ENCODE measurements at regions not wholly inside any gene's neighbourhood (a gene's known extent, or its start where the extent isn't known, plus 50 kb on each side); places are given as distances from the start of the nearest gene placed in this dataset.
"Not testable (repeated sequence)": the region's sequence is repeated elsewhere in the genome, so short reads cannot be mapped to it uniquely, and the experiment has no call there.

GRCh38 chr22:47423861-47424820 is 661.7 kb downstream of the TBC1D22A start:
- DNase-seq, result no peak

GRCh38 chr22:47423266-47423665 is 660.8 kb downstream of the TBC1D22A start:
- DNase-seq, result no peak

DNA sequence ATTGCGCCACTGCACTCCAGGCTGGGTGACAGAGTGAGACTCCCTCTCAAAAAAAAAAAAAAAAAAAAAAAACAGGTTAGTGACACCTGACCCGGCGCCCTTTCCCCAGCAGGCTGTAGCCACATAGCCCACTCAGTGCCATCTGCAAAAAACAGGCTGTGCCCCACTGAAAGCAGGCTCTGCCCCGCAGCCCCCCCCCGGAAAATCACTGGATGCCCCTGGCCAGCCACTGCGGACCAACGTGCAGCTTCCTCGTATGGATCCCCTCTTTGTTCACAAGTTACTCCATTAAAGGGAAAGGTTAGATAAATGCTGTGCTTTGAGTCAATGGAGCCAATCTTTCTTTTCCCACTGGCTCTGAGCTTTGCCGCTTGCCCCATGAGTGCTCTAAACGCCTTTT is 660.3 kb downstream of the TBC1D22A start:
- no peak for DNase-seq

DNA sequence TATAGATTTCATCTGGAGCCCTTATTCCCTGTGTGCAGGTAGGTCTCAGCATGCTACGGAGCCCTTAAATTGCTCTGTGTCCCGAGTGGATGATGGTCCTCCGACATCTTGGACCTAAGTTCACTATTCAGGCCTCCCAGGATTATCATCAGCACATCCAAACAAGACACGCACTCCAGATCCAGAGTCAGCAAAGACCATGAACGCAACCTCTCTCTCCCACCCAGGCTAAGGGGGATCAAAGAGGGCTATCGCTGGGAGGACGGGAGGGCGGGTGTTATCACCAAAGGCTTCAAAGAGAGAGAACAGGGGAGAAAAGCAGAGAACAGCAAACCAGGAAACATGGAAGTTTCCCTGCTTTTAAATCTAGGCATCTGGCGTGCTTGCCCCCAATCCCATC is 659.4 kb downstream of the TBC1D22A start:
- DNase-seq, result no peak

DNA sequence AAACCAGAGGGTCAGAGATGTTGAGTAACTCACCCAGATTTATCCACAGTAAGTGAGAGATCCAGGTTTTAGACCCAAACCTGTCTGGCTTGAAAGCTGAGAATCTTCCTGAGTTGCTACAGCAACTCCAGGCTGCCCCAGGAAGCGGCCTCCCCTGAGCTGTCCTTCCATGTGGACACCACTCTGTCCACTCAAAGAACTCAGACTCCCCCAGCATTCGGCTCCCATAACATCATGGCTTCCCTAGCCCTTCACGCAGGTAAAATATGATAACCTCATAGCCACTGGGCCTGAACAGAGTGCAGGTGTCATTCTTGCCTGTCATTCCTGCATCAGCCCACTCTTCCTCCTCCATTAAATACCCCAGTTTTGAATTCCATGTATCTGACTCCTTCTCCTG is 657.8 kb downstream of the TBC1D22A start:
- DNase-seq, result no peak

- no peak for DNase-seq
Observed at GRCh38 chr22:47419239-47419638, 656.8 kb downstream of the TBC1D22A start.

DNA sequence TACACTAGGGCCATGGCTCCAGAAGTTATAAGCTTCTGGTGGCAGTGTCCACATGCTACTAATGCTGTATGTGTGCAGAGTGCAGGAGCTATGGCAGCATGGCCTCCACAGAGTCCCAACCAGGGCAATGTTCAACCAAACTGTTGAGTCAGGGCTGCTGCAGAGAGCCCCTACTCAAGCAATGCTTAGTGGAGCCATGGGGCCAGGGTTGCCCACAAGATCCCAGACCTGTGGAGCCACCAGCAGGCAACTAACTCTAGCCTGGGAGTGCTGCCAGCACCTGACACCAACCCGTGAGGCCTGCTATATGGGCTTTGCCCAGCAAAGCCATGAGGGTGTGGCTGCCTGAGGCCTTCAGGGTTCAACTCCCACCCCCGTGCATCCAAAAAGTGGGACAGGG is 655.2 kb downstream of the TBC1D22A start:
- DNase-seq, result no peak

GRCh38 chr22:47411006-47411405 is 648.6 kb downstream of the TBC1D22A start:
- no peak for DNase-seq

DNA sequence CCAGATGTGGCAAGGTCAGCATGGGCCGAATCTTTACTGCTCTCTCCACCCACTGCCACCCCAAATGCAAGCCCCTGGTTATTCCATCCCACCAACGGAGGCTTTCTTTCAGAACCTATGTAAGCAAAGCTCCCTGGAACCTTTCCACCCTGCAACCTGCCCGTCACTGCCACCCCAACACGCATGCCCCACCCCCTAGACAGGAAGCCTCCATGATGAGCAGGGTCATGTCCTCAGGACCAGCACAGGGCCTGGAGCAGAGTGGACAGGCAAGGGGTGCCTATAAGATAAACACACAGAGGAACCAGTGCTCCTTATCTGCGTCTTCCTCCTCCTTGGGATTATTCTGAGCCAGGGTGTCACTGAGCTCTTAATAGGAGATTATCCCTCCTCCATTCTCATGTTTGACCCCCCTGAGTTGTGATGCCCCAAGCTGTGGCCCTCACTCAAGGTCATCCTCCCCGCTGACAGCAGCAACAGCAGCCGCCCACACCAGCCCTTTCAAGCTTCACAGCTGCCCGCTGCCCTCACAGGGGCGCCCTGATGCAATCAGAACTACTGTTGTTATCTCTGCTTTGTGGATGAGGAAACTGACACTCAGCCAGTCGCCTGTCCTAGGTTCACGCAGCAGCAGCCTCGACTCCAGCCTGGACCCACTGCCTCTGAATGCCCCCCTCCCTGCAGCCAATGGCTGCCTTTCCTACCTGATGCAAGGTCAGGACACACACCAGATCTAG is 647.3 kb downstream of the TBC1D22A start:
- DNase-seq, result no peak

- no peak for DNase-seq
Observed at GRCh38 chr22:47408409-47408808, 646.0 kb downstream of the TBC1D22A start.

GRCh38 chr22:47407461-47408025 is 645.1 kb downstream of the TBC1D22A start:
- no peak for DNase-seq

DNA sequence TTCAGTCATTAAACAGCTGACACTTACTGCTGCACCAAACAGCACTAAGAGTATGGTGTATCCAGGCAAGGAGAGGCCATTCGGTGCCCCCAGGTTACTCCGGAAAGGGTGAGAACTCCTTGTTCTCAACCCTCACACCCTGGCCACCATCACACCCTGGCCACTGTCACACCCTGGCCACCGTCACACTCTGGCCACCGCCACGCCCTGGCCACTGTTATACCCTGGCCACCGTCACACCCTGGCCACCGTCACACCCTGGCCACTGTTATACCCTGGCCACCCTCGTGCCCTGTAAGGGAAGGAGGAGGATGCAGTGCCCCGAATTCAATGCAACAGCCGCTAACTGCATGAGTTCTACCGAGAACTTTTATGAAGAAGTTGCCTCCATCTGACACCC is 644.4 kb downstream of the TBC1D22A start:
- no peak for DNase-seq

- no peak for DNase-seq
Observed at GRCh38 chr22:47406180-47406834, 643.9 kb downstream of the TBC1D22A start.

DNA sequence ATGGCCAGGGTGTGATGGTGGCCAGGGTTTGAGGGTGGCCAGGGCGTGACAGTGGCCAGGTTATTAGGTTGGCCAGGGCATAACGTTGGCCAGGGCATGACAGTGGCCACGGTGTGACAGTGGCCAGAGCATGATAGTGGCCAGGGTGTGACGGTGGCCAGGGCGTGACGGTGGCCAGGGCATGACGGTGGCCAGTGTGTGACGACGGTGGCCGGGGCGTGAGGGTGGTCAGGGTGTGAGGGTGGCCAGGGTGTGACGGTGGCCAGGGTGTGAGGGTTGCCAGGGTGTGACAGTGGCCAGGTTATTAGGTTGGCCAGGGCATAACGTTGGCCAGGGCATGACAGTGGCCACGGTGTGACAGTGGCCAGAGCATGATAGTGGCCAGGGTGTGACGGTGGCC is 642.8 kb downstream of the TBC1D22A start:
- not testable (repeated sequence) for DNase-seq

DNA sequence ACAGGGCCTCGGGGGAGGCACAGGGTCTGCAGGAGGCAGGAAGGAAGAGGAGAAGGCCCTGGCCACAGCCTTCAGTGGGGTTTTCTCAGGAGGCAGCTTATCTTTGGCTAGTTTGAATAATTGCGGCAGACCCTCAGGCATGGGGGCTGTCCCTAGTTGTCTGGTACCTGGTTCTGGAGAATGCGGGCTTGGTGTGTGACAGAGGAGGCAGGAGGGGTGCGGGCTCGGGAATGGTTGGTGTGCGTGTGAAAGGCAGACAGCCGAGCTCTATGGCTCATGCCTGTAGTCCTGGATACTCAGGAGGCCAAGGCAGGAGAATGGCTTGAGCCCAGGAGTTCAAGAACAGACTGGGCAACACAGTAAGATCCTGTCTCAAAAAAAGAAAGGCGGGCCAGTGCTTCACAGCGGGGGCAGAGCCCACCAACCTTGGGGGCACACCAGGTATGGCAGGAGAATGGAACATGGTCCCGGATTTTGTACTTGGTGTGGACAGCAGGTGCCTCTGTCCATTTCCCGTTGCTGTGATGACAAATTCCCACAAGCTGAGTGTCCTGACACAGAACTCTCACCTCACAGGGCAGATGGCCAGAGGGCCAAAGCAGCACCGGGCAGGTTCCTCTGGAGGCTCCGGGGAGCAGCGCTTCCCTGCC is 640.6 kb downstream of the TBC1D22A start:
- no peak for DNase-seq

GRCh38 chr22:47401976-47402770 is 639.7 kb downstream of the TBC1D22A start:
- no peak for DNase-seq

- no peak for DNase-seq
Observed at GRCh38 chr22:47401592-47401898, 639.1 kb downstream of the TBC1D22A start.

DNA sequence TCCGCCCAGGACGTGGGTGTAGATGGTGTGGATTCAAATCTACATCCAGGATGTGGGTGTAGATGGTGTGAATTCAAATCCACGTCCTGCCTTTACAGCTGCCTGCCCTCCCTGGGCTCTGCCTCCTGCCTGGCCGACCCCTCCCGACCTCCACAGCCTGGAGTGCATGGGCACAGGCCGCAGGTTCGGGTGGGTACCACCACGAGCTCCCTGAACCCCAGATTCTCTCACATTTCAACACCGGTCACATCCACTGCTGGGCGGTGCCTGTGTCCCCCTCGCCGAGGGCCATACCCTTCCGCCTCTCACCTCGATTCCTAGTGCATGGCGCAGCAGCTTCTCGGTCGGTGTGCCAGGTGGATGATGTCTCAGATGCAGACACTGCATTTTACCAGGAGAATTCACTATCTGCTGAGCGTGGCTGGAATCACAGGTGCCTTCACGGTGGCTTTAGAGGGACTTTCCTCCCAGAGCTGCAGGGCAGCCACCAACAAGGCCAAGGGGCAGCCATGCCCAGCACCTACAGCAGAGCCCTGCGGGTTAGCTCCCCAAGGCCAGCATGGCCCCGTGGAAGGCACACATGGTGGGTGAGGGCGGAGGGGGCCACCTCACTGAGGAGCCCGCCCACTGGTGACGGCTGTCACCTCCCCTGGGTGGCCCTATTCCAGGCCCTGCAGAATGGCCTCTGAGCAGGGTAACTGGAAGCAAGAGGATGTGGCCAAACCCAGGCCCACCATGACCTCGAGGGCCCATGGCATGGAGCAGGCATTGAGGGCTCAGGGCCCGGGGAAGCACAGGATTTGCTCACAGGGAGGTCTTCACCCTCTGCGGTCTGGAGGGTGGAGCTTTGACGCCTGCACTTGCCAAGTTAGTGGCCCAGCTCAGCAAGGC is 638.5 kb downstream of the TBC1D22A start:
- no peak for DNase-seq

GRCh38 chr22:47400131-47400530 is 637.7 kb downstream of the TBC1D22A start:
- DNase-seq, result not testable (repeated sequence)

GRCh38 chr22:47398921-47399790 is 636.7 kb downstream of the TBC1D22A start:
- DNase-seq, result no peak
